BJ (cell line): ENCODE measurements at regions not wholly inside any gene's neighbourhood (a gene's known extent, or its start where the extent isn't known, plus 50 kb on each side); places are given as distances from the start of the nearest gene placed in this dataset.
A peak's percentile ranks its signal among the peaks of the same experiment; 100 is the strongest.

Experiments used
- CTCF ChIA-PET: fragments of 350-600 bp; formaldehyde crosslinking; extraction: SDS; loops from one replicate; lab custom pipeline; 2021; ENCODE audit warnings: antibody characterized with exemption, inconsistent platforms; lab: Yijun Ruan, JAX
- POLR2A ChIA-PET: fragments of 300-600 bp; sonication (Branson Sonifier 250); formaldehyde crosslinking; extraction: SDS; loops from one replicate; lab custom pipeline; 2021; ENCODE audit warnings: antibody characterized with exemption; lab: Charles Lee
- DNase-seq: peaks from one replicate; pipeline ENCODE4 v3.0.0-alpha.2; 2011; ENCODE audit warnings: low read depth
- H3K27me3 ChIP-seq: 2 replicates; pipeline ENCODE4 v1.6.0; 2011; ENCODE audit warnings: low read length; ENCODE audit not compliant: control insufficient read depth, insufficient read depth
- H3K36me3 ChIP-seq: 2 replicates; pipeline ENCODE4 v1.5.1; 2011; ENCODE audit warnings: low read length; ENCODE audit not compliant: control insufficient read depth, insufficient read depth
- H3K4me3 ChIP-seq: 2 replicates; pipeline ENCODE4 v1.5.1; 2011; ENCODE audit warnings: low read depth, mild to moderate bottlenecking, control low read depth, low read length
- CTCF ChIP-seq: IDR thresholded peaks from 2 replicates; pipeline ENCODE4 v1.5.1; 2011; ENCODE audit warnings: low read depth, mild to moderate bottlenecking, control low read depth, inconsistent platforms, low read length, moderate library complexity; ENCODE audit not compliant: insufficient read depth

DNA sequence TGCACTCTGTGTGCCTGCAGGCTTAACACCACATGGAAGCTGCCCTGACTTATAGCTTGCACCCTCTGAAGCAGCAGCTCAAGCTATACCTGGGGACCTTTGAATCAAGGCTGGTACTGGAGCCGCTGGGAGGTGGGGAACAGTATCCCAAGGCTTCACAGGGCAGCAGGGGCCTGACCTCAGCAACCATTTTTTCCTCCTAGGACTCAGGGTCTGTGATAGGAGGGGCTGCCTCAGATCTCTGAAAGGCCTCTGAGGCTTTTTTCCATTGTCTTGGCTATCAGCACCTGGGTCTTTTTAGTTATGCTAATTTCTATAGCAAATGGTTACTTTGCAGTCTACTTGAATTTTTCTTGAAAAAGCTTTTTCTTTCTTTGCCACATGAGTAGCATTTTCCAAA is 80.2 kb upstream of the OPRM1 start:
- no peaks in the 10 kb centered on the region for H3K36me3 ChIP-seq
- POLR2A ChIA-PET = no interaction called here
- H3K27me3 ChIP-seq = no peaks in the 10 kb centered on the region
- no peak overlapping the region for H3K4me3 ChIP-seq
- TF ChIP-seq CTCF = no peak
- CTCF ChIA-PET = interaction anchor here (0.7 kb wide), 1 partner anchor 209 kb away, joined by 3 read pairs; no protein-coding TSS in a partner anchor
- no peak for DNase-seq

- H3K36me3 ChIP-seq = no peaks in the 10 kb centered on the region
- TF ChIP-seq CTCF = no peak
- POLR2A ChIA-PET = no interaction called here
- CTCF ChIA-PET = no interaction called here
- DNase-seq = no peak
- no peak overlapping the region for H3K4me3 ChIP-seq
- H3K27me3 ChIP-seq = no peaks in the 10 kb centered on the region
Measured at GRCh38 chr6:153957394-153957793, 81.6 kb upstream of the OPRM1 start.

- Histone ChIP-seq H3K36me3 (no peaks in the 10 kb centered on the region), H3K4me3 (no peak overlapping the region), H3K27me3 (no peaks in the 10 kb centered on the region)
- ChIA-PET CTCF (interaction anchor here (0.6 kb wide), 1 partner anchor 26 kb away, joined by 3 read pairs; no protein-coding TSS in a partner anchor), POLR2A (no interaction called here)
- no peak for DNase-seq
- no peak for TF ChIP-seq CTCF
Measured at GRCh38 chr6:153956808-153957207, 82.2 kb upstream of the OPRM1 start.

DNA sequence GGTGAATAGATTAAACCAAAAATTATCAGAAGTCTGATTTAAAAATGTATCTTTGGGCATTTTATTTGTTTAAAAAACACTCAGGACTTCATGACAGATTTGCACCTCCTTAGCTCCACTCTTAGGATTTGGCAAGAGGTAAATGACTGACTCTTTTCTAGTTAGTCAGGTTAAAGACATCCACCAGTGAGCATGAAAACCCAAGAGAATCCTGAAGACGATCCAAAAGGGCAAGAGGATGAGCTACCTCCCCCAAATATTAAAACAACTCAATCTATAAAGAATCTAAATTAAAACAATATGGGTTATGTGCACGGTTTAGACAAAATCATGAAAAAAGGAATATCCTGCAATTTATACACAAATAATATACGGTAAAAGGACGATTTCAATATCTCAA is 89.4 kb upstream of the OPRM1 start:
- DNase-seq = no peak
- Histone ChIP-seq H3K36me3 (no peaks in the 10 kb centered on the region), H3K27me3 (no peaks in the 10 kb centered on the region), H3K4me3 (no peak overlapping the region)
- ChIA-PET POLR2A (no interaction called here), CTCF (no interaction called here)
- no peak for TF ChIP-seq CTCF

DNA sequence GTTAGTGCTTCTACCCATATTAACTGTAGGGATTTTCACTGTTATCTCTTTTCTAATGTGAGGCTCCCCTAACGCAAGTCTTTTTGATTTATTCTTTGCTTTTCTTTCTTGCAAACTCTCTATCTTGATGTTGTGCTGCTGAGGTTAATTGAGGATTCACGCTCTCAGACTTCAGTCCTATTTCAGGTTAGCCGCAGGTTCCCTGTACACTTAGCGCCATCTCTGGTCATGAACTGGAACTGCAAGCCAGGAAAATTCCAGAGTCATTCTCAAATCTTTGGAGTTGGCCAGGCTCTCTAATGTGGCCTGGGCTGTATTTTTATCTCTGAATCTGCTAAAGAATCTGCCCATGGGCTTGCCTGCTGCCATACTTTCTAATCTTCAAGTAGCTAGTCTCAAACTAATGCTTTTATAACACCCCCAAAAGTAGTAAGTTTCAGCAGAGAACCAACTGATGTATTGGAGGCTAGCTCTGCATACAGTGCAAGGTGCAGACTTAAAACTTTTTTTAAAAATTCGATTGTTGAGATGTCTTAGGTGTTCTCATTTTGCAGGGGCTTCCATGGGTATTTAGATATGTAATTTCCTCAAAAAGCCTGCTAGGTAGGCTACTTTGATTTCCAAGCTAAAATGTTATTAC is 91.1 kb upstream of the OPRM1 start:
- POLR2A ChIA-PET = no interaction called here
- TF ChIP-seq CTCF = peak; percentile 60
- Histone ChIP-seq H3K4me3 (no peak overlapping the region), H3K36me3 (no peaks in the 10 kb centered on the region), H3K27me3 (no peaks in the 10 kb centered on the region)
- CTCF ChIA-PET = no interaction called here
- DNase-seq = no peak
